GM18858 (cell line): ENCODE measurements at regions not wholly inside any gene's neighbourhood (a gene's known extent, or its start where the extent isn't known, plus 50 kb on each side); places are given as distances from the start of the nearest gene placed in this dataset.
"Not testable (repeated sequence)": the region's sequence is repeated elsewhere in the genome, so short reads cannot be mapped to it uniquely, and the experiment has no call there.

ENCODE experiments used
- ATAC-seq: cut with Tn5 transposase; IDR thresholded peaks from one replicate; pipeline ENCODE4 v1.9.1; 2021; ENCODE audit not compliant: unreplicated experiment

GRCh38 chr1:222010306-222010705 lies 268.4 kb upstream of the DUSP10 start:
- ATAC-seq: no peak

- no peak for ATAC-seq
Measured at GRCh38 chr1:222009105-222009730, 267.3 kb upstream of the DUSP10 start.

- ATAC-seq: no peak
Measured at GRCh38 chr1:222006715-222007114, 264.8 kb upstream of the DUSP10 start.

- no peak for ATAC-seq
Measured at GRCh38 chr1:222004784-222005183, 262.9 kb upstream of the DUSP10 start.

GRCh38 chr1:222004034-222004433 lies 262.1 kb upstream of the DUSP10 start:
- no peak for ATAC-seq

GRCh38 chr1:222002503-222002902 lies 260.6 kb upstream of the DUSP10 start:
- ATAC-seq: no peak

- no peak for ATAC-seq
Measured at GRCh38 chr1:222000131-222000530, 258.2 kb upstream of the DUSP10 start.

- ATAC-seq: no peak
Measured at GRCh38 chr1:221998781-221999180, 256.9 kb upstream of the DUSP10 start.

- ATAC-seq: no peak
Measured at GRCh38 chr1:221998186-221998612, 256.3 kb upstream of the DUSP10 start.

- ATAC-seq: not testable (repeated sequence)
Measured at GRCh38 chr1:221997012-221997411, 255.1 kb upstream of the DUSP10 start.

GRCh38 chr1:221994939-221995338 lies 253.1 kb upstream of the DUSP10 start:
- ATAC-seq: no peak

GRCh38 chr1:221994274-221994698 lies 252.4 kb upstream of the DUSP10 start:
- peak; percentile 57 for ATAC-seq

GRCh38 chr1:221993444-221993948 lies 251.6 kb upstream of the DUSP10 start:
- no peak for ATAC-seq

- peak; percentile 37 for ATAC-seq
Measured at GRCh38 chr1:221992427-221992826, 250.5 kb upstream of the DUSP10 start.

GRCh38 chr1:221991221-221991620 lies 249.3 kb upstream of the DUSP10 start:
- no peak for ATAC-seq

- ATAC-seq: no peak
Measured at GRCh38 chr1:221989741-221990140, 247.9 kb upstream of the DUSP10 start.

GRCh38 chr1:221988829-221989228 lies 246.9 kb upstream of the DUSP10 start:
- no peak for ATAC-seq

- ATAC-seq: no peak
Measured at GRCh38 chr1:221987860-221988520, 246.1 kb upstream of the DUSP10 start.

GRCh38 chr1:221983444-221983843 lies 241.6 kb upstream of the DUSP10 start:
- no peak for ATAC-seq

GRCh38 chr1:221981461-221981860 lies 239.6 kb upstream of the DUSP10 start:
- no peak for ATAC-seq

- ATAC-seq: no peak
Measured at GRCh38 chr1:221979444-221980032, 237.6 kb upstream of the DUSP10 start.
